Esophagus squamous epithelium (tissue), 5 donors: ENCODE measurements at regions not wholly inside any gene's neighbourhood (a gene's known extent, or its start where the extent isn't known, plus 50 kb on each side); places are given as distances from the start of the nearest gene placed in this dataset.
"Not testable (repeated sequence)": the region's sequence is repeated elsewhere in the genome, so short reads cannot be mapped to it uniquely, and the experiment has no call there.

ENCODE experiments used
- DNase-seq: peaks from one replicate; lab custom pipeline; 2025; lab: John Stamatoyannopoulos, UW
- H3K27ac ChIP-seq, 4 donors: fragments of 200-600 bp; sonication (generic); one replicate each; pipeline ENCODE4 v1.5.1; 2016 to 2019; ENCODE audit warnings: mild to moderate bottlenecking in 1 of 4
- H3K27me3 ChIP-seq, 4 donors: fragments of 200-600 bp; sonication (generic); 1 replicate in 3 of 4; 2 replicates in 1 of 4; pipeline versions ENCODE4 v1.5.1 to v1.6.0; 2017 to 2021; ENCODE audit warnings: antibody characterized with exemption in 1 of 4
- H3K36me3 ChIP-seq, 3 donors: fragments of 200-600 bp; sonication (generic); one replicate each; pipeline ENCODE4 v1.5.1; 2016 to 2019
- H3K4me1 ChIP-seq, 3 donors: fragments of 200-600 bp; sonication (generic); one replicate each; pipeline ENCODE4 v1.5.1; 2017 to 2019
- H3K4me3 ChIP-seq, 4 donors: fragments of 200-600 bp; sonication (generic); 1 replicate in 3 of 4; 2 replicates in 1 of 4; pipeline ENCODE4 v1.5.1; 2016 to 2019; ENCODE audit warnings: mild to moderate bottlenecking in 2 of 4, moderate library complexity in 1 of 4
- H3K9me3 ChIP-seq, 3 donors: fragments of 200-600 bp; sonication (generic); one replicate each; pipeline ENCODE4 v1.5.1; 2016 to 2019
- POLR2A ChIP-seq, 4 donors: fragments of 450-650 bp; IDR thresholded peaks; one replicate each; pipeline ENCODE4 v1.6.1; 2017; ENCODE audit warnings: antibody characterized with exemption in 4 of 4, mild to moderate bottlenecking in 4 of 4, moderate library complexity in 3 of 4
- WGBS, 2 donors: methylation state at CpG; one replicate each; pipeline ENCODE4 v1.1.5; 2018; 5-methylcytosine and 5-hydroxymethylcytosine counted together
- intact Hi-C: fragments of 100-400 bp; cut with DNase I; formaldehyde crosslinking; loops from one replicate; pipeline ENCODE4 v1.15.0; 2022
- TF ChIP-seq, protein P1 (sequence below), 6 experiments: fragments of 450-650 bp in 4 of 6; fragments of 200-600 bp in 2 of 6; sonication (generic) in 2 of 6; IDR thresholded peaks; one replicate each; pipeline ENCODE4 v1.5.1; 2016 to 2019; ENCODE audit warnings: antibody characterized with exemption in 6 of 6, mild to moderate bottlenecking in 4 of 6, moderate library complexity in 4 of 6
- donor health status: DM: yes; HTN: yes; CAD: no.

GRCh38 chr4:177528620-177529019, 86.4 kb upstream of the AGA start:
- TF ChIP-seq, protein P1, sequence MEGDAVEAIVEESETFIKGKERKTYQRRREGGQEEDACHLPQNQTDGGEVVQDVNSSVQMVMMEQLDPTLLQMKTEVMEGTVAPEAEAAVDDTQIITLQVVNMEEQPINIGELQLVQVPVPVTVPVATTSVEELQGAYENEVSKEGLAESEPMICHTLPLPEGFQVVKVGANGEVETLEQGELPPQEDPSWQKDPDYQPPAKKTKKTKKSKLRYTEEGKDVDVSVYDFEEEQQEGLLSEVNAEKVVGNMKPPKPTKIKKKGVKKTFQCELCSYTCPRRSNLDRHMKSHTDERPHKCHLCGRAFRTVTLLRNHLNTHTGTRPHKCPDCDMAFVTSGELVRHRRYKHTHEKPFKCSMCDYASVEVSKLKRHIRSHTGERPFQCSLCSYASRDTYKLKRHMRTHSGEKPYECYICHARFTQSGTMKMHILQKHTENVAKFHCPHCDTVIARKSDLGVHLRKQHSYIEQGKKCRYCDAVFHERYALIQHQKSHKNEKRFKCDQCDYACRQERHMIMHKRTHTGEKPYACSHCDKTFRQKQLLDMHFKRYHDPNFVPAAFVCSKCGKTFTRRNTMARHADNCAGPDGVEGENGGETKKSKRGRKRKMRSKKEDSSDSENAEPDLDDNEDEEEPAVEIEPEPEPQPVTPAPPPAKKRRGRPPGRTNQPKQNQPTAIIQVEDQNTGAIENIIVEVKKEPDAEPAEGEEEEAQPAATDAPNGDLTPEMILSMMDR (IDR thresholded peaks at IDR 0.05) = no peak
- TF ChIP-seq POLR2A (IDR thresholded peaks at IDR 0.05) = no peak
- 82 to 89% methylated on average over 5 of the region's 5 CpGs for WGBS, 2 donors
- no peaks in the 10 kb centered on the region for H3K36me3 ChIP-seq
- no peak for DNase-seq
- no peak overlapping the region for H3K4me3 ChIP-seq
- intact Hi-C loops = no loop called here
- no peaks in the 10 kb centered on the region for H3K4me1 ChIP-seq
- H3K9me3 ChIP-seq = no peaks in the 10 kb centered on the region
- H3K27me3 ChIP-seq = no peaks in the 10 kb centered on the region
- no peak overlapping the region for H3K27ac ChIP-seq

DNA sequence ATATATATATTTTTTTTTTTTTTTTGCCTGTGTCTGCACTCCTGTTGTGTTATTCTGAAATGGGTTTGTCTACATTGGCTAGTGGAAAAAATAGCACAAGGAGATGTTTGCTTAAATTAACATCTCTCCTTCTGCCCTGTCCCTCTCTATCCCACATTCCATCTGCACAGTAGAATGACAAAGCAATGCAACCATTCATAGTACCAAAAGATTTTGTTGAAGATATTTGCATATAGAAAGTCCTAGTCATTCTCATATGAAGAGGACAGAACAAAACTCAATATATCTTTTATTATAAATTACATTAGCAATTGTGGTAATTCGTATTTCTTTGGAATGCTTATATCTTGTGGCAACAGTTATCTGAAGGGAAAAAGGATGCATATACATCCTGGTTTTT, 88.3 kb upstream of the AGA start:
- H3K4me3 ChIP-seq = no peak overlapping the region
- no peak for DNase-seq
- no peaks in the 10 kb centered on the region for H3K36me3 ChIP-seq
- no peaks in the 10 kb centered on the region for H3K9me3 ChIP-seq
- intact Hi-C loops = no loop called here
- WGBS, 2 donors = 83 to 90% methylated on average over 1 of the region's 1 CpG
- TF ChIP-seq POLR2A (IDR thresholded peaks at IDR 0.05) = no peak
- TF ChIP-seq, protein P1 (IDR thresholded peaks at IDR 0.05) = no peak
- H3K27me3 ChIP-seq = no peaks in the 10 kb centered on the region
- no peak overlapping the region for H3K27ac ChIP-seq
- H3K4me1 ChIP-seq = no peaks in the 10 kb centered on the region

DNA sequence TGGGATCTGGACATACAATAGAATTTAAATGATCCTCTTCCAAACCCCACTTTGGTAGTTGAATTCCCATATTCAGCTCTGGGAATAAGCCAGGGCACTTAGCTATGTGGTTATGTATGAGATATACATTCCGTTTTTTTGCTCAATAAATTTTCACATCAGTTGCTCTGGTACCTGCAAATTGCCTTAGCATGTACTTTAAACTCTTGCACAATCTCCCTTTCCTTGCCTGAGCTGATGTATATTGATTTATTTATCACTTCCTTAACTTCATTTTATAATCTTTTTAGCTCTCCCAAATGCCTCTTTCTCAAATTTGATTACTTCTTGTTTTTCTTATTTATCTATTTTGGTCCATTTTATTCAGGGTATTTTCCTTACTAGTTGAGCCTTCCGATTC, 90.1 kb upstream of the AGA start:
- TF ChIP-seq, protein P1 (IDR thresholded peaks at IDR 0.05) = no peak
- no peak for TF ChIP-seq POLR2A (IDR thresholded peaks at IDR 0.05)
- Histone ChIP-seq H3K36me3 (no peaks in the 10 kb centered on the region), H3K4me3 (no peak overlapping the region), H3K27me3 (no peaks in the 10 kb centered on the region), H3K27ac (no peak overlapping the region), H3K4me1 (no peaks in the 10 kb centered on the region), H3K9me3 (no peaks in the 10 kb centered on the region)
- intact Hi-C loops = no loop called here
- WGBS, 2 donors = 72 to 80% methylated on average over 2 of the region's 2 CpGs
- DNase-seq = no peak

DNA sequence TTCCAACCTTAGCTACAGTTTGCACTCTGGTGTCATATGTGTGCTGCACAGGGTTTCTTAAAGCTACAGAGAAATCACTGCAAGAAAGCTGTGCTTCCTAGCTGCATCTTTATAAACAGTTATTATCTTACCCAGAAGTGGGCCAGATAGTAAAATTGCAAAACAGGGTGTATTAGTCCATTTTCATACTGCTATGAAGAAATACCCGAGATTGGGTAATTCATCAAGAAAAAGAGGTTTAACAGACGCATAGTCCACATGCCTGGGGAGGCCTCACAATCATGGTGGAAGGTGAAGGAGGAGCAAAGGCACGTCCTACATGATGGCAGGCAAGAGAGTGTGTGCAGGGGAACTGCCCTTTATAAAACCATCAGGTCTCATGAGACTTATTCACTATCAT, 92.6 kb upstream of the AGA start:
- H3K4me3 ChIP-seq, H3K27me3 ChIP-seq, intact Hi-C loops, DNase-seq, H3K36me3 ChIP-seq, H3K9me3 ChIP-seq, H3K27ac ChIP-seq, H3K4me1 ChIP-seq: not testable (repeated sequence)
- WGBS, 2 donors = 63 to 85% methylated on average over 3 of the region's 3 CpGs

DNA sequence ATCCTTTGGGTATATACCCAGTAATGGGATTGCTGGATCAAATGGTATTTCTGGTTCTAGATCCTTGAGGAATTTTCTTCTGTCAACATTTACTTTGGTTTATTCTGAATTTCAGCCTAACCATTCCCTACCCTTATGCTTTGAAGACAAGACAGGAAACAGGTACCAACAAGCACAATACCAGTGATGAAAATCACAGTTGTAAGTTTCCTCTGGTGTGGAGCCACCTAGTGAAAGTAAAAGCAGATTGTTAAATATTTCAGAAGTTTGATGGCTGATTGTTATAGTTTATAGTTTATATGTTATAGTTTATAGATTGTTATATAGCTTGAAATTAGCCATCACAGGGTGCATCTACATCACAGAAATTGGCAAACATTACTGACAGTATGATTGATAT, 104.5 kb upstream of the AGA start:
- intact Hi-C loops = loop anchor here (10.0 kb wide), 1 partner anchor 292 kb away; no protein-coding TSS in a partner anchor
- H3K36me3 ChIP-seq = no peaks in the 10 kb centered on the region
- H3K27ac ChIP-seq = no peak overlapping the region
- no peak for DNase-seq
- no peaks in the 10 kb centered on the region for H3K4me1 ChIP-seq
- TF ChIP-seq, protein P1 (IDR thresholded peaks at IDR 0.05) = peak in 3 of 6 experiments; percentile 10 to 50 (median 23)
- TF ChIP-seq POLR2A (IDR thresholded peaks at IDR 0.05) = no peak
- no peaks in the 10 kb centered on the region for H3K9me3 ChIP-seq
- H3K4me3 ChIP-seq = no peak overlapping the region
- no peaks in the 10 kb centered on the region for H3K27me3 ChIP-seq

GRCh38 chr4:177547985-177548384, 105.7 kb upstream of the AGA start:
- Histone ChIP-seq H3K27me3 (no peaks in the 10 kb centered on the region), H3K27ac (no peak overlapping the region), H3K4me3 (no peak overlapping the region), H3K9me3 (no peaks in the 10 kb centered on the region), H3K36me3 (no peaks in the 10 kb centered on the region), H3K4me1 (no peaks in the 10 kb centered on the region)
- WGBS, 2 donors = 68 to 90% methylated on average over 1 of the region's 1 CpG
- TF ChIP-seq POLR2A (IDR thresholded peaks at IDR 0.05) = no peak
- TF ChIP-seq, protein P1 (IDR thresholded peaks at IDR 0.05) = no peak
- intact Hi-C loops = loop anchor here (10.0 kb wide), 1 partner anchor 293 kb away; no protein-coding TSS in a partner anchor
- DNase-seq = no peak
